AG10803 (cell line): ENCODE measurements at regions not wholly inside any gene's neighbourhood (a gene's known extent, or its start where the extent isn't known, plus 50 kb on each side); places are given as distances from the start of the nearest gene placed in this dataset.
"Not testable (repeated sequence)": the region's sequence is repeated elsewhere in the genome, so short reads cannot be mapped to it uniquely, and the experiment has no call there.

Experiments
- DNase-seq: peaks from one replicate; pipeline ENCODE4 v3.0.0; 2010; ENCODE audit warnings: low read depth
- H3K4me3 ChIP-seq: 2 replicates; pipeline ENCODE4 v1.5.1; 2011; ENCODE audit warnings: mild to moderate bottlenecking, low read length, control low read depth
- TF ChIP-seq, protein P1 (sequence below): conservative IDR thresholded peaks from 2 replicates; pipeline ENCODE4 v1.5.1; 2011; ENCODE audit warnings: mild to moderate bottlenecking, low read length, control low read depth, inconsistent platforms

DNA sequence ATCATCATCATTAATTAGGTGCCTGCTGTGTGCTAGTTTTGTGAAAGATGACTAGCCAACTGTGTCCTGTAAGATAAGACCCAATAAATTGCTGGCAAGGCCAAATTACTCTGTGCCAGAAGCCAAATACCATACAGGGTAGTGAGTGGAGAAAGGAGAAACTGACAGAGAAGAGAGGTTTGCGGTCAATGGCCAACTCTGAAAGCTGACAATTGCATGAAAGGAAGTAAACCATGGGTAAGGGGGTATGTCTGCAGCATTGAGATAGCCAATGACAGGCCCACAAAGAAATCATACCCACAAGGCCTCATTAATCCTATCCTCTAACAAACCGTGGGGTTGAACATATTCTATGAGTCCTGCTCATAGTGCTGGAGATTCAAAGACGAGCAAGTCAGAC lies 236.6 kb upstream of the CCDC196 start:
- TF ChIP-seq, protein P1, sequence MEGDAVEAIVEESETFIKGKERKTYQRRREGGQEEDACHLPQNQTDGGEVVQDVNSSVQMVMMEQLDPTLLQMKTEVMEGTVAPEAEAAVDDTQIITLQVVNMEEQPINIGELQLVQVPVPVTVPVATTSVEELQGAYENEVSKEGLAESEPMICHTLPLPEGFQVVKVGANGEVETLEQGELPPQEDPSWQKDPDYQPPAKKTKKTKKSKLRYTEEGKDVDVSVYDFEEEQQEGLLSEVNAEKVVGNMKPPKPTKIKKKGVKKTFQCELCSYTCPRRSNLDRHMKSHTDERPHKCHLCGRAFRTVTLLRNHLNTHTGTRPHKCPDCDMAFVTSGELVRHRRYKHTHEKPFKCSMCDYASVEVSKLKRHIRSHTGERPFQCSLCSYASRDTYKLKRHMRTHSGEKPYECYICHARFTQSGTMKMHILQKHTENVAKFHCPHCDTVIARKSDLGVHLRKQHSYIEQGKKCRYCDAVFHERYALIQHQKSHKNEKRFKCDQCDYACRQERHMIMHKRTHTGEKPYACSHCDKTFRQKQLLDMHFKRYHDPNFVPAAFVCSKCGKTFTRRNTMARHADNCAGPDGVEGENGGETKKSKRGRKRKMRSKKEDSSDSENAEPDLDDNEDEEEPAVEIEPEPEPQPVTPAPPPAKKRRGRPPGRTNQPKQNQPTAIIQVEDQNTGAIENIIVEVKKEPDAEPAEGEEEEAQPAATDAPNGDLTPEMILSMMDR, result no peak
- DNase-seq, result no peak
- no peak overlapping the region for H3K4me3 ChIP-seq

DNA sequence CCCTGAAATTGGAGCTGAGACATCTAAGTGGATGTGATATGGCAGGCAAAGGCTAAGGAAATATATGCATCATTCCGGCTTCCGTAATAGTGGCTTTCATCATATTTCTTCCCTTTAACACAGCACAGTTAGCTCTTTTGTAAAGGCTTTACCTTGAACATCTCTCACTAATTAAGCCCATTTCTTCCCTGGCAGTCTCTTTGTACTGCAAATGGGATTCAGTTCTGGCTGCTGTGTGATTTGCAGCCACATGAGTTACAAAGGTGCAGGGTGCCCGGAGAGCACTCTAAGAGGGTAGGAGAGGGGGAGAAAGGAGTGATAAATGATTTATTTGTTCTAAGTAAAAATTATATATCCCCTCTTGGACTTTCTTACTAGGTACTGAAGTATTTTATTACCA lies 232.1 kb upstream of the CCDC196 start:
- no peak for DNase-seq
- H3K4me3 ChIP-seq, result no peak overlapping the region
- TF ChIP-seq, protein P1, result no peak

DNA sequence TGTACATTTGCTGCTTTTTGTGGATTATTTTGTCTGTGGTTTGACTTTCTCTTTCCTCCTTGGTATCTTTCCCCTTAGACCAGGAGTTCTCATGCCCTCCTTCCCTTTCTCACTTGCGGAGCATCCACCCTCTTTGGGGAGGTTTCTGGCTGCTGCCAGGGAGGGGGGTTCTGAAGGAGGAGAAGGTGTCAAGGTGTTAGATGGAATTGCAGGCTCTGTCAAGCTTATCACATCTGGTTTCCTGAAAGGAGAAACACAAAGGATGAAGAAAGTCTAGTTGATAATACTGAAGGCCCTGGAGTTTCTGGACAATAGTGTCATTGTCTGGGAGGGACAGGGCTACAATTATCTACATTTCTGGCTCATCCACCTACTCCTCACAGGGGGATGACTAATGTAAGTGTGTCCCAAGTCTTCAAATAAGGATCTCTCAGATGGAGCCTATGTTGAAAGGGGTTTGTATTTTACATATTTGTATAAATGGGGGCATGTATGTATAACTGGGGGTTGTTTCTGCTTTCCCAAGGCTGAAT lies 217.3 kb upstream of the CCDC196 start:
- DNase-seq, result no peak
- TF ChIP-seq, protein P1, result no peak
- H3K4me3 ChIP-seq, result no peak overlapping the region

DNA sequence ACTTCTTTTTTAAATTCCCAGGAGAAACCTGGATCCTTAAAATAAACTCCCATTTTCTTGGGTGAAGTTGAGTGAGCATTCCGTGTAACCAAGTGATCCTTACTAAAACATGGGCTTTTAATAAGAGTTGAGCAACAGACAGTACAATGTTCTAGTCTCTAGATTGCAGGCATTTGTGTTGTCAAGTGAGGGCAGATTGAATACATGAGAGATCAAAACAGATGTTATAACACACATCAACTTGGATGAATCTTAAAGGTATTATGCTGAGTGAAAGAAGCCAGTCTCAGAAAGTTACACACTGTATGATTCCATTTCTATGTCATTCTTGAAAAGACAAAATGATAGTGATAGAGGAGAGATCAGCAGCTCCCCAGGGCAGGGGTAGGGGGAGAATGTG lies 213.9 kb upstream of the CCDC196 start:
- no peak for DNase-seq
- TF ChIP-seq, protein P1, result no peak
- H3K4me3 ChIP-seq, result no peak overlapping the region

DNA sequence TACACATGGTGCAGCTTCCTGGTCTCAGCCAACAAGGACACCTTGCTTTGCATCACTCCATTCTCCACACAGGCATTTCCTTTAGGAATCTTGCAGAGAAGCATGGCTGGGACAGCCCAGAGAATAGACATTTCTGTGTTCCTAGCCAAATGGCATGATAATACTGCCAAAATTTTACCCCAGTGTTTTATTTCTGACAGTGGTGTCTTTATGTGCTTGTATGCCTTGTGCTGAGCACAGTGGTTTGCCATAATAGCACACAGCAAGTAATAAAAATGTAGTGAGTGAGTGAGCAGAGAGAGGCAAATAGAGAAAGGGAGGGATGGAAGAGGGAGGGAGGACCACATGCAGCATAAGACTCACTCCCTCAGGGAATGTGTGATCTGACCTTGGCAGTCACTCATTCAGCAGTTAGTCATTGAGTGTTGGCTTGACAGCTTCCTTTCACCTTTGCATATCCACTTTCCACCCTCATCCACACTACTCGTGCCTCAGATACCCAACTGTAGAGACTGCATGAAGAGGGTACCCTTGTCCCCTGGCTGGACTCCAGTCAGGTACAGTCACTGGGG lies 212.8 kb upstream of the CCDC196 start:
- DNase-seq, result no peak
- TF ChIP-seq, protein P1, result no peak
- H3K4me3 ChIP-seq, result no peak overlapping the region

DNA sequence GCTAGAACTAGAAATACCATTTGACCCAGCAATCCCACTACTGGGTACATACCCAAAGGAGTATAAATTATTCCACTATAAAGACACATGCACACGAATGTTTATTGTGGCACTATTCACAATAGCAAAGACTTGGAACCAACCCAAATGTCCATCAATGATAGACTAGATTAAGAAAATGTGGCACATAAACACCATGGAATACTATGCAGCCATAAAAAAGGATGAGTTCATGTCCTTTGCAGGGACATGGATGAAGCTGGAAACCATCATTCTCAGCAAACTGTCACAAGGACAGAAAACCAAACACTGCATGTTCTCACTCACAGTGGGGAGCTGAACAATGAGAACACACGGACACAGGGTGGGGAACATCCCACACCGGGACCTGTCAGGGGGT lies 207.8 kb upstream of the CCDC196 start:
- not testable (repeated sequence) for DNase-seq, H3K4me3 ChIP-seq

DNA sequence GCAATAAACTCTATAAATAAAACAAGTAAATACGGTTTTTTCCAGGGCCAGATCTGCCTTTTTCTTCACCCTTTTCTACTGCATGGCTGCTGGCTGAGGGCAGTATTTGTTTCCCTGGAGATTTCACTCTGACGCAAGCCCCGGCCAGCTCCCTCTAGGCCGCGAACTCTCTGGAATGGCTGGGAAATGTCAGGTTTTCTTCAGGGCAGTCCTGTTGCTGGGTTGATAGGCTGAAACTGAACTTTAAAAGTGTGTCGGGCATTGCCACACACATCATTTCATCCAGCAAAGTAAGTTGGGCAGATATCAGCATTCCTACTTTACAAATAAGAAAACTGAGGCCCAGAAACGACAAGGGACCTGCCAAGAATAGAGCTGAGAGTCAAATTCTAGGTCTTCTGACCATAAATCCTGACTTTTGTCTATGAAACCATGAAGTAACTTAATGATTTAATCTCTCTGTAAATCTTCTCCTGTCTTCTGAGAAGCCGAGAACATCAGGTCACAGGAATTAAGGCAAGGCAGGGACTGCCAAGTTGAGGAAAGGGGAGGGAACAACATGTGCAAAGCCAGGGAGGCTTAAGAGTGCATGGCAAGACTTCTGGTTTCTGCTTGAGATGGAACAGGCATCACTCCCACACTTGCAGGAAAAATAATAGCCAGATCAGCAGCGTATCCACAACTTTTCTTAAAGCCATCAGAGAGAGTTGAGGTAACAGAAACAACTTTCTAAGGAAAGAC lies 205.0 kb upstream of the CCDC196 start:
- peak; percentile 36 for DNase-seq

More for the DNA sequence above, 205.0 kb upstream of the CCDC196 start:
- TF ChIP-seq, protein P1, result no peak
- H3K4me3 ChIP-seq, result no peak overlapping the region
